Stimulated activated naive CD4-positive, alpha-beta T cell treated with Interleukin-2 at 50 U/mL for 16 hours (primary cell): ENCODE measurements at regions not wholly inside any gene's neighbourhood (a gene's known extent, or its start where the extent isn't known, plus 50 kb on each side); places are given as distances from the start of the nearest gene placed in this dataset.

Experiments used
- DNase-seq: peaks from one replicate; lab custom pipeline; 2025; lab: John Stamatoyannopoulos, UW

- DNase-seq = no peak
Measured at GRCh38 chr7:86972072-86972471, 87.4 kb downstream of the ELAPOR2 start.

DNA sequence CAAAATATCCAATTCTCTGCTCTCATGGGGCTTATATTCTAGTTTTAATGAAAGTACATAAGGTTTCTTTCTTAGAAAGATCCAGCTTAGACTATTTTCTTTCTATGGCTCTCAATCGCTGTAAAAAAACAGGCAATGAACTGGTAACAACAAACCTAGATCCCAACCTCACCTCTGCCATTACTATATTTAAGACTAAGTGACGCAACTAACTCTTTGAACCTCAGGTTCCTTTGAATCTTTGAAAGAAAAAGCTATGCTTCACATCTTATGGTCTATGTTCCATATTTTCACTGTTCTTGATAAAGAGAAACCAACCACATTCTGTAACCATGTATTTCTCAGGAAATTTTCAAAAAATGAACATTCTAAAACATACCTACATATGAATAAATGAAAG, 88.5 kb downstream of the ELAPOR2 start:
- DNase-seq = no peak

- DNase-seq = no peak
Measured at GRCh38 chr7:86970547-86970946, 88.9 kb downstream of the ELAPOR2 start.

GRCh38 chr7:86969865-86970264, 89.6 kb downstream of the ELAPOR2 start:
- DNase-seq = no peak

DNA sequence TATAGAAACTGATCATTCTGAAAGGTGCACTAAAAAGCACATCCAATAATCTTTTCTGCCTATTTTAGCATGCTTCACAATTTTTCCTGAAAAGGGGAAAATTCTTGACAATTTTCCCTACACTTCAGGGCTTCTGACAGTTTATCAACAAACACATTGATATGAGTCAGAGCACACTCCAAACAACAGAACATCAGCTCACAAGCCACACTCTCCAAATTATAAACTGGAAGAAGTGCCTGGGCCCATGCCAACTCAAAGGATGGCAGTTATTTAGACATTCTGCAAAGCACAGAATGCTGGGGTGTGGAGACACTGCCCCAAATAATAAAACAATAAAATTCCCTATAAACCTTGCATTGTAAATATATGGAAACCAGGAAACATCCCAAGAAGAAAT, 90.8 kb downstream of the ELAPOR2 start:
- no peak for DNase-seq

DNA sequence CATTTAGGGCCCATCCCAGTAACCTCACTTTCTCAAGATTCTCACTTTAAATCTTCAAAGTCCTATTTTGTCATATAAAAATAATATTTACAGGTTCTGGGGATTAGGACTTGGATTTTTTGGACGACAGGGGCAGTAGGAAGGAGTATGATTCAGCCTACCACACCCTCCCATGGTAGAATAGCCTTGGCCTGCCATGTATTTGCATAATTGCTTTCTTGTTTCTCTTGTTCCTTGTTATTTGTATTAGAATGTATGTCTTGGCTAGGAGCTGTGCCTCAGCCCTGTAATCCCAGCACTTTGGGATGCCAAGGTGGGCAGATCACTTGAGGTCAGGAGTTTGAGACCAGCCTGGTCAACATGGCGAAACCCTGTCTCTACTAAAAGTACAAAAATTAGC, 92.5 kb downstream of the ELAPOR2 start:
- DNase-seq = no peak

- no peak for DNase-seq
Measured at GRCh38 chr7:86965727-86966120, 93.7 kb downstream of the ELAPOR2 start.

GRCh38 chr7:86964973-86965726, 94.3 kb downstream of the ELAPOR2 start:
- DNase-seq = no peak

GRCh38 chr7:86963599-86964230, 95.7 kb downstream of the ELAPOR2 start:
- no peak for DNase-seq

DNA sequence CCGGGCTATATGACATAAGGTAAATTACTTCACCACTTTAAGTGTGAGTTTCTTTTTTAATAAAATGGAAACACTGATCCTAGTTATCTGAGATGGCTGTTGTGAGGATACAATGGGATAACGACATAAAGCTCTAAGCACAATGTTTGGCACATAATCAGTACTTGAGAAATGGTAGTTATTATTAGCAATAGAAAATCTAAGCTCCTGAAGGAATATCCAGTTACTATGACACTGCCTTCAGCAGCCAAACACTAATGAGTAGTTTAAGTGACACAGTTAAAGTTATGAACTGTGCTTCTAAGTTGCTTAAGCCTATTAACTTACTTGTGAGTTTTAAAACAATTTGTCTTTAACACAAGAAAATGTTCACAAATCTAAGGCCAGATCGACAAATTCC, 96.8 kb downstream of the ELAPOR2 start:
- DNase-seq = no peak

GRCh38 chr7:86961686-86962085, 97.8 kb downstream of the ELAPOR2 start:
- no peak for DNase-seq

DNA sequence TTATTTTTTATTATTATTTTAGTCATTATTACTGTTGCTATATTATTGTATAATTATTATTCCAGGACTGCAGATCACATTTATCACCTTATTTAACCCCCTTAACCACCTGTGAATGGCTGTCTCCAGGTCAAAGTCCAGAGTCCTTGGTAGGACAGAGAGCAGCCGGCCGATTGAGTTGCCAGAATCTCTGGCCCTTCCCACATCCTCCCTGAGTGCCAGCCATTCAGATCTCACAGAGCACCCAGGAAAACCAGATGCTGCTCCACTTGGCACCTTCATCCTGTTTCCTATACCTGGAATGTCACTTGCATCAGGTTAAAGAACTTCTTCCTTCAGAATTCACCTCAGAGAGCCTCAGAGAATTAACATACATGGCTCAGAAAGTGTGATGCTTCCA, 101.1 kb downstream of the ELAPOR2 start:
- no peak for DNase-seq

GRCh38 chr7:86956567-86956966, 102.9 kb downstream of the ELAPOR2 start:
- no peak for DNase-seq

DNA sequence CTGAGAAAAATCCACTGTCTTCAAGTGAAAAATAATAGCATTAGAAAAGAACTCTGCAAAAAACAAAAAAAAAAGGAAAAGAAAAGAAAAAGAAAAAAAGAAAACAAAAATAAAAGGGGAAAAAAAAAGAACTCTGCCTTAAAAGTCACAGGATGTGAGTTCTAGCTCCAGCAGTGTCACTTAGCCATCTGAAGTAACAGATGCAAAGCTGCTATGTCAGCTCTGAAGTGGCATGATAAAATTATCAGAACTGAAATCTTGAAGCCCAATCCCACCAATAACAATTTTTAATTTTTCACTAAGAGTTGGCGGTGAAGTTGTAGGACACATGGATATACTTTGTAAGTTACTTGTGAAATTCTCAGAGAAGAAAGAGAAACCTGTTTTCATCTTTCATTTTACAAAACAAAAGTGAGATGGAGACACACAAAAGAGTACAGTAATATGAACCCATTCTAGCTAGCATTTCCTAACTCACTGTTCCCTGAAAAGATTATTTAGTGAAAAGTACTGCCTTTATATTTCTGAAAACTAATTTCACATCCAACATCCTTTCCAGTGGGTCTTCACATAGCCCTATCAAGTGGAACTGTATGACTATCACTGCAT, 103.5 kb downstream of the ELAPOR2 start:
- no peak for DNase-seq

GRCh38 chr7:86954971-86955370, 104.5 kb downstream of the ELAPOR2 start:
- DNase-seq = no peak

DNA sequence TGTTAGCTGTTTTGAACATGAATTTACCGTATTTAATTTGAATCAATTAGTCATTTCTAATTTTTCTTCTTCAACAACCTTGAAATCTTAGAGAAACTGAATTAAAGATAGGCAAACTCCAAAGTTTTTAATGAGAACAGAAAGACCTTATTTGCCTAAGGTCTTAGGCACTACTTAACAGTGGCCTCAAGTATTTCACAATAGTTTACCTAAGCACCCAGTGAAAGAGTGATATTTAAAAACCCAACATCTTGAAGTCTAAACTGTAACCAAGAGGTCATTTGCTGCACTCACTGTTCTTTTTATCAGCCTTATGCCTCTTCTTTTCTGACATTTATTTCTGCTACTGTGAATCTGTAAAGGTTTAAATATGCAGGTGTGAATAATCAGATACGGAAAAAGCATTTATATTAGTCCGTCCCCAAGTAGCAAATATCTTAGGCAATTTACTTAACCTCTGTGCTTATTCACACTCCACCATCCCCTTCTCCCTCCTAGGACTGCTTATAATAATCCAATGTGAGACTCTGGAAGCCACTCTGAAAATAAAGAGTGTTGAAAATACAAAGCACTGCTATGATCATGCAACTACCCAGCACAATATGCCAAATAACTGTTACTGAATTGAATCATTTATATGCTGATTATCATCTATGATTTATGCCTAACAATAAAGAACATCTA, 105.7 kb downstream of the ELAPOR2 start:
- DNase-seq = no peak

DNA sequence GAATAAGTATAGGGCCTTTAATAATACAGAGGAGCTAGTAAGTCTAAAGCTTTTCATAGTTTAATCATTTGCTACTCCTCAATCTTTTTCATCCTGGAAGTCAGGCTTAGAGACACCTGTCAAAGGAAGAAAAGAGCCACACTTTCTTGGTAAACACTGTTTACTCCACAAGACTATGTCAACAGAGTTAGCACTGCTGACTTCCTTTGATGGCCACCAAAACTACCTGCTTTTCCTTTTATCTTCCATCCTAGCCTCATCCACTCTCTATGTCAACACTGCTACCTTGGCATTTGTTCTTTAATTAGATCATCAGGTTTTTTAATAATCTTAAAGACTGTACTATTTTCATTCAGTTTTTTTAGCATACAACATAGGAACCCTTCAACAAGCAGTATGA, 106.2 kb downstream of the ELAPOR2 start:
- no peak for DNase-seq

- no peak for DNase-seq
Measured at GRCh38 chr7:86951895-86952294, 107.6 kb downstream of the ELAPOR2 start.

DNA sequence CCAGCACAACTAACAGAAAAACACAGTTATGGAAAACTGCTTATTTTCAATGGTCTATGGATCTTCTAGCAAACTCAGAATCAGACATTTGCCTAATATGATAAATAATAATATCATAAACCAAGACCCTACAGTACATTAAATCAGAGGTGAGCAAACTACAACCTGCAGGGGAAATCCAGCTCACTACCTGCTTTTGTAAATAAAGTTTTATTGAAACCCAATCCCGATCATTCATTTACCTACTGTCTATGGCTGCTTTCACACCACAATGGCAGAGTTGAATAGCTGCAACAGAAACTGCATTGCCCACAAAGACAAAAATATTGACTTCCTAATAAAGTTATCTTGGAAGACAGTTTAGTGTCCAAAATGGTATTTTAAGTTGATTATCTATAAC, 108.5 kb downstream of the ELAPOR2 start:
- DNase-seq = no peak

DNA sequence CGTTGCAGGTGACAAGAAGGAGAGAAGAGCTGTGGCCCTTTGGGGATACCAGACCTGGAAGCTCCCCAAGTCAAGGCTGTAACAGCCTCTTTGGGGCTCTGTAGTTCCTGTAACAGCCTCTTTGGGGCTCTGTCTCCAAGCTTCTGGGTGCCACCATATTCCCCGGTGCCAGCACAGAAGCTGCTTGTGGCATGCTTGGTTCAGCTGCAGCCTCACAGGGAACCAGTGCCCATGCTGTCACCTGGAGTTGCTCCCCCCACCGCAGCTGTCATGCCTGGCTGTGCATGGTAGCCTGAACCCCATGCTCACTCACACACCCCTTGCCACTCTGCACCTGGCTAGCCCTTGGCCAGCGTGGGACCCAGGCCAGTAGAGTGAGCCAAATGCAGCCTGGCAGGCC, 109.1 kb downstream of the ELAPOR2 start:
- DNase-seq = no peak

GRCh38 chr7:86949779-86950260, 109.6 kb downstream of the ELAPOR2 start:
- no peak for DNase-seq

DNA sequence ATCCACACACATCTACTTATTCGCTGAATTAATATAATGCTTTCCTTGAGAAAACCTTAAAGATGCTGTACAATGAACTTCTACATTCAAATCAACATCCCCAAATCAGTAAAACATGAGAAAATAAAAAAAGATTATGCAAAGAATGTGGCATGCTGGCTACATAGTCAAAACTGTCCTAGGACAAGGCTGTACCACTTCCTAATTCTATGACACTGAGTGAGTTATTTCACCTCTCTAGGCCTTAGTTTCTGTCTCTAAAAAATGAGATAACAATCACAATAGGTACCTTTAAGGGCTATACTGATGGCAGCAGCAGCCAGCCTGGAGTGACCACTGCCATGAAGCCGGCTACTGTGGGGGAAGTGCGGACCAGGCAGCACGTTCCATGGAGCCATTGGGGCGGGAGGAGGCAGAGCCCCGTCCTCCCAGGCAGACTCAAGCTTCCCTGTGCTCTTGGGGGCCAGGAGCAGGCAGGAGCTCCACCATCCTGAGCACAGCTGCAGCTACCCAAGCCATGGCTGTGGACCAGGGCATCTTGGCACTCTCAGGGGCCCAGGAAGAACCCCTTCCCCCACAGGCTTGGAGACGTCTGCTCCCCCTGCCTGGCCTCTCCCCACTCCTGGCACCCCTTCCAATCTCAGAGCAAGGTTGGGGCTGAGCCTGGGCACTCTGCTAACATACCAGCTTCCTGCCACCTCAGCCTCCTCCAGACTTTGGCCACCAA, 110.2 kb downstream of the ELAPOR2 start:
- no peak for DNase-seq
